Glutamatergic neuron (in vitro differentiated cells): ENCODE measurements at regions not wholly inside any gene's neighbourhood (a gene's known extent, or its start where the extent isn't known, plus 50 kb on each side); places are given as distances from the start of the nearest gene placed in this dataset.

ENCODE experiments used
- DNase-seq: peaks from one replicate; pipeline ENCODE4 v3.0.0; 2022
- H3K27ac Mint-ChIP-seq: one replicate; pipeline ENCODE4 v1.8.0; 2020; ENCODE audit warnings: mild to moderate bottlenecking, mixed read lengths, inconsistent platforms; ENCODE audit not compliant: unreplicated experiment
- H3K27me3 Mint-ChIP-seq: one replicate; pipeline ENCODE4 v1.8.0; 2020; ENCODE audit warnings: mild to moderate bottlenecking, moderate library complexity, mixed read lengths, inconsistent platforms; ENCODE audit not compliant: unreplicated experiment
- H3K36me3 Mint-ChIP-seq: one replicate; pipeline ENCODE4 v1.8.0; 2020; ENCODE audit warnings: mild to moderate bottlenecking, mixed read lengths, inconsistent platforms; ENCODE audit not compliant: unreplicated experiment
- H3K4me1 Mint-ChIP-seq: one replicate; pipeline ENCODE4 v1.8.0; 2020; ENCODE audit warnings: mild to moderate bottlenecking, low read depth, mixed read lengths, inconsistent platforms; ENCODE audit not compliant: unreplicated experiment
- H3K4me3 Mint-ChIP-seq: one replicate; pipeline ENCODE4 v1.8.0; 2020; ENCODE audit warnings: mild to moderate bottlenecking, mixed read lengths, inconsistent platforms; ENCODE audit not compliant: unreplicated experiment
- H3K9me3 Mint-ChIP-seq: one replicate; pipeline ENCODE4 v1.8.0; 2020; ENCODE audit warnings: mild to moderate bottlenecking, moderate library complexity, mixed read lengths, inconsistent platforms; ENCODE audit not compliant: unreplicated experiment
- CTCF ChIP-seq: fragments of 200-600 bp; sonication (generic); IDR thresholded peaks from one replicate; pipeline ENCODE4 v1.5.0; 2021; ENCODE audit not compliant: partially characterized antibody, unreplicated experiment

- no peak for DNase-seq
- Mint-ChIP-seq H3K4me3 (no peak overlapping the region), H3K27ac (no peak overlapping the region), H3K36me3 (no peaks in the 10 kb centered on the region), H3K4me1 (no peaks in the 10 kb centered on the region), H3K9me3 (peaks cover 2% of the 10 kb centered on the region), H3K27me3 (no peaks in the 10 kb centered on the region)
- TF ChIP-seq CTCF = no peak
Observed at GRCh38 chr3:18946524-18946923, 201.8 kb upstream of the KCNH8 start.

- Mint-ChIP-seq H3K27me3 (peaks cover 2% of the 10 kb centered on the region), H3K4me1 (no peaks in the 10 kb centered on the region)
Observed at GRCh38 chr3:18937574-18937973, 210.7 kb upstream of the KCNH8 start.

GRCh38 chr3:18919158-18919557, 229.2 kb upstream of the KCNH8 start:
- Mint-ChIP-seq H3K27me3 (peaks cover 3% of the 10 kb centered on the region), H3K9me3 (no peaks in the 10 kb centered on the region), H3K27ac (no peak overlapping the region), H3K4me3 (no peak overlapping the region), H3K36me3 (no peaks in the 10 kb centered on the region), H3K4me1 (no peaks in the 10 kb centered on the region)
- no peak for DNase-seq
- no peak for TF ChIP-seq CTCF

More at GRCh38 chr3:18937574-18937973, 210.7 kb upstream of the KCNH8 start:
- Mint-ChIP-seq H3K9me3 (no peaks in the 10 kb centered on the region), H3K4me3 (no peak overlapping the region), H3K36me3 (no peaks in the 10 kb centered on the region), H3K27ac (no peak overlapping the region)
- no peak for DNase-seq
- no peak for TF ChIP-seq CTCF

- TF ChIP-seq CTCF = no peak
- Mint-ChIP-seq H3K36me3 (no peaks in the 10 kb centered on the region), H3K9me3 (no peaks in the 10 kb centered on the region), H3K4me3 (no peak overlapping the region), H3K27me3 (no peaks in the 10 kb centered on the region), H3K4me1 (no peaks in the 10 kb centered on the region), H3K27ac (no peak overlapping the region)
- no peak for DNase-seq
Observed at GRCh38 chr3:18917923-18918322, 230.4 kb upstream of the KCNH8 start.

- Mint-ChIP-seq H3K36me3 (no peaks in the 10 kb centered on the region), H3K27me3 (no peaks in the 10 kb centered on the region), H3K4me3 (no peak overlapping the region), H3K9me3 (no peaks in the 10 kb centered on the region), H3K4me1 (no peaks in the 10 kb centered on the region), H3K27ac (no peak overlapping the region)
- no peak for TF ChIP-seq CTCF
- no peak for DNase-seq
Observed at GRCh38 chr3:18902081-18902793, 246.1 kb upstream of the KCNH8 start.
